ENCODE measurements at regions not wholly inside any gene's neighbourhood (a gene's known extent, or its start where the extent isn't known, plus 50 kb on each side); places are given as distances from the start of the nearest gene placed in this dataset.
A peak's percentile ranks its signal among the peaks of the same experiment; 100 is the strongest.

DNA sequence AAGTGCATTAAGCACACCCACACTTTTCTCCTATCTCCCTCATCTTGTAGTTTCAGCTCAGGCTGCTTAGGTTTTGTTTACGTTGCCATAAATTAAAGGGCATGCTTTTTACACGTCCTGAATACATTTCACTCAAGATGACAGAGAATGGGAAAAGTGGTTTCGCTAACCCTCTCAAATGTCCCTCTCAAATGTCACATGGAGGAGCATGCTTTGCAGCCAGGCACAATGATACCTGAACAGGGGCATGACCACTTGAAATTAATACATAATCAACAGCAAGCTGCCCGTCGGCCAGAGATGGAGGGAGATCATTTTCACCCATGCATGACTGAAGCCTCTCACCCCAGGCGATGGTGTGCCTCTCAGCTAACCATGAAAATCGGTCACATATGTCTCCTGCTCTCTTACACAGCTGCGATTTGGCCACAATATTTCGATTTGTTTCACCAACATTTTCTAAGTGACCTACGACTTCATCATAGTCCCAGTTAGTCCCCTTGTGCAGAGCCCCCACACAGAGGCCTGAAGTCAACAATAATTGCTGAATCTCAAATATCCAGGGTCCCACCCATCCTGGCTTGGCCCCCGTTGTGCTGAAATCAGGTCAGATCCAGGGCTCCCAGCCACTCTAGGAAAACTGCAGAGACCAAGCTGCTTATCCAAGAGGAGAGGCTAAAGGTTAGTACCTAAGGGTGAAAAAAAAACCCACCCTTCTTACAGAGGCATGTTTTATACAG lies 373.9 kb upstream of the NFE2L3 start:
- no peaks in the 10 kb centered on the region for H4K20me1 ChIP-seq
- H3K9me3 ChIP-seq (replicated peaks in 1 of 11): no peaks in the 10 kb centered on the region
- H3K4me1 ChIP-seq: peaks cover 0 to 28% (median 14%) of the 10 kb centered on the region in 10 experiments; a peak in 13 of 20 replicates
- H3K36me3 ChIP-seq: no peaks in the 10 kb centered on the region
- H3K27me3 ChIP-seq: no peaks in the 10 kb centered on the region
- peak overlapping the region in 8 of 11 experiments; percentile 4 to 71 (median 57); a peak in 14 of 22 replicates for H3K4me2 ChIP-seq
- H3K27ac ChIP-seq: no peak overlapping the region
- no peak for TF ChIP-seq Cebpa-rat (IDR thresholded peaks at IDR 0.05)
- no peak overlapping the region for H3K9ac ChIP-seq
- H3K4me3 ChIP-seq: no peak overlapping the region

DNA sequence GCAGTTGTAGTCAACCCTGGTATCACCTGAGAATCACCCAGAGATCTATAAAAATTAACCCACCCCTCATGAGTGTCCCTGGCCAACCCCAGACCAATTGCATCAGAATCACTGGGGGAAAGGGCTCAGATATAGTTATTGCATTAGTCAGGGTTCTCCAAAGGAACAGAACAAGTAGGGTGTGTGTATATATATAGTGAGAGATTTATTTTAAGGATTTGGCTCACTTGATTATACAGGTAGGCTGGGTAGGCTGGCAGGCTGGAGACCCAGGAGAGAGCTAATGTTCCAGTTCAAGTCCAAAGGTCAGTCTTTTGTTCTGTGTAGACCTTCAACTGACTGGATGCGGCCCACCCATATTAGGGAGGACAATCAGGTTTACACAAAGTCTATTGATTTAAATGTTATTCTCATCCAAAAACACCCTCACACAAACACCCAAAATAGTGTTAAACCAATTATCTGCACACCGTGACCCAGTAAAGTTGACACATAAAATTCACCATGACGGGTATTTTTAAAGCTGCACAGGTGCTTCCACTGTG lies 372.9 kb upstream of the NFE2L3 start:
- Histone ChIP-seq H3K27ac (no peak overlapping the region), H3K4me1 (peaks cover 0 to 28% (median 14%) of the 10 kb centered on the region in 10 experiments; a peak in 13 of 20 replicates), H3K27me3 (no peaks in the 10 kb centered on the region), H3K9ac (no peak overlapping the region), H3K9me3 (replicated peaks in 1 of 11) (no peaks in the 10 kb centered on the region), H4K20me1 (no peaks in the 10 kb centered on the region), H3K4me3 (no peak overlapping the region), H3K4me2 (peak overlapping the region in 5 of 11 experiments; percentile 37 to 71 (median 66); a peak in 6 of 22 replicates), H3K36me3 (no peaks in the 10 kb centered on the region)
- no peak for TF ChIP-seq Cebpa-rat (IDR thresholded peaks at IDR 0.05)

DNA sequence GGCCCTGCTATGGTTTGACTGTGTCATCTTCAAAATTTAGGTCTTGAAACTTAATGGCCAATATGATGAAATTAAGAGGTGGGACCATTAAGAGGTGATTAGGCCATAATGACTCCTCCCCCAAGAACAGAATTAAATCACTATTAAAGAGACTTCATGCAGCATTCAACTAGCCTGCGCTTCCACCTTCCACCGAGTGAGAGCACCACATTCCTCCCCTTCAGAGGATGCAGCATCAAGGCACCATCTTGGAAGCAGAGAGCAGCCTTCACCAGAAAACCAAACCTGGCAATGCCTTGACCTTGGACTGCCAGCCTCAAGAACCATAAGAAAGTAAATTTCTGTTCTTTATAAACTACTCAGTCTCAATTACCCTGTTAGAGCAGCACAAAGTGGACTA lies 371.1 kb upstream of the NFE2L3 start:
- no peak for TF ChIP-seq Cebpa-rat (IDR thresholded peaks at IDR 0.05)
- Histone ChIP-seq H3K4me3 (no peak overlapping the region), H3K4me1 (peaks cover 0 to 28% (median 14%) of the 10 kb centered on the region in 10 experiments; a peak in 13 of 20 replicates), H3K9me3 (replicated peaks in 1 of 11) (no peaks in the 10 kb centered on the region), H3K36me3 (no peaks in the 10 kb centered on the region), H4K20me1 (no peaks in the 10 kb centered on the region), H3K9ac (no peak overlapping the region), H3K27me3 (no peaks in the 10 kb centered on the region), H3K27ac (no peak overlapping the region), H3K4me2 (no peak overlapping the region)

DNA sequence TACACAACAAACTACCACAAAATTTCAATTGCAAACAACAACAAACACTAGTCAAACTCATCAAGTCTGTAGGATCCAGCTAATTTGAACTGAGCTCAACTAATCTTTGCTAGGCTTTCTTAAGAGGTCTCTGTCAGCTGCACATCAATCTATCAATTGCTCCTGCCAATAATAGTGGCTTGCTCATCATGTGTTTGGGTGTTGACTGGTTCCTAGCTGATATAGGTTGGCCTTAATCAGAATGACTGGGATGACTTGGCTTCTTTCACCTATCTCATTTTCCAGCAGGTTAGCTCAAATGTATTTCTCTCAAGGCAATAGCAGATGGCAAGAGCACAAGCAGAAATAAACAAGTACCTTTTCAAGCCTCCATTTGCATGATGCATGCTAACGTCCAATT lies 370.3 kb upstream of the NFE2L3 start:
- Histone ChIP-seq H3K4me1 (peaks cover 0 to 28% (median 14%) of the 10 kb centered on the region in 10 experiments; a peak in 13 of 20 replicates), H3K36me3 (no peaks in the 10 kb centered on the region), H4K20me1 (no peaks in the 10 kb centered on the region), H3K27ac (no peak overlapping the region), H3K9ac (no peak overlapping the region), H3K9me3 (replicated peaks in 1 of 11) (no peaks in the 10 kb centered on the region), H3K4me2 (no peak overlapping the region), H3K4me3 (no peak overlapping the region), H3K27me3 (no peaks in the 10 kb centered on the region)
- TF ChIP-seq Cebpa-rat (IDR thresholded peaks at IDR 0.05): no peak

DNA sequence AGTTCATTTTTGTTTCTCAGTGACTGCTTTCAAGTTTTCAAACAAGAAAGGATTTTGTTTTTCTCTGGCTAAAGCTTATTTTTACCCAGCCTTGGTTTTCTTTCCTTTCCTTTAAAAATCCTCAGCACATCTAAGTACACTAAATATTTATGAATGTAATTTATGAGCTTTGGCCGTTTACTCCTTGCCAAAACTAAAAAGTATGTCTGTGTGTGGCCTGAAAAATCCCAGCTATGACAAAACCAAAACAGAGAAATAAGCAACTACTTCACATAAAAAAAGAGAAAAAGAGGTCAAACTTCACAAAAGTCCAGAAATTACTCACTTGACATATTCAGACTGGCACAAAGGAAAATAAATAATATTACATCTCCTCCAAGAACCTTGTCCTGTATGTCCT lies 365.1 kb upstream of the NFE2L3 start:
- Histone ChIP-seq H3K4me1 (no peaks in the 10 kb centered on the region), H3K27me3 (no peaks in the 10 kb centered on the region), H3K4me3 (no peak overlapping the region), H3K9me3 (replicated peaks in 1 of 11) (no peaks in the 10 kb centered on the region), H3K9ac (no peak overlapping the region), H3K27ac (no peak overlapping the region), H3K36me3 (no peaks in the 10 kb centered on the region), H3K4me2 (no peak overlapping the region), H4K20me1 (no peaks in the 10 kb centered on the region)
- no peak for TF ChIP-seq Cebpa-rat (IDR thresholded peaks at IDR 0.05)

DNA sequence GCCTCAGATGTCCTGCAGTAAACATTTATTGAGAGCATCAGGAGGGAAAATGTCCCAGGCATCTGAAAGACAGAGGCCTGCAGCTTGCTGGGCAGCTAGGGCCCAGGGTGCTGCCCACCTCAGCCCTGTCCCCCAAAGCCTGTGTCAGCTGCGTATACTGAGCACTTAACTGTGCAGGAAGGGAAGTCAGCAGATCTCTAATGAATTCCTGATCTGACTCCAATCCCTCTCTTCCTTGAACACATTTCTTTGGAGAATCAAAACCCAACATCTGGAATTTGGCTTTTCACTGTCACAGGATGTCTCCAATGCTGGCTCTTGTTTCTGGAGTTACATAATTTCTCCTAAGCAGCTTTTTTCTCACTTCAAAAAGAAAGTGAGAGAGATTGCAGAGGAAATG lies 364.7 kb upstream of the NFE2L3 start:
- no peak for TF ChIP-seq Cebpa-rat (IDR thresholded peaks at IDR 0.05)
- Histone ChIP-seq H4K20me1 (no peaks in the 10 kb centered on the region), H3K9me3 (replicated peaks in 1 of 11) (no peaks in the 10 kb centered on the region)

DNA sequence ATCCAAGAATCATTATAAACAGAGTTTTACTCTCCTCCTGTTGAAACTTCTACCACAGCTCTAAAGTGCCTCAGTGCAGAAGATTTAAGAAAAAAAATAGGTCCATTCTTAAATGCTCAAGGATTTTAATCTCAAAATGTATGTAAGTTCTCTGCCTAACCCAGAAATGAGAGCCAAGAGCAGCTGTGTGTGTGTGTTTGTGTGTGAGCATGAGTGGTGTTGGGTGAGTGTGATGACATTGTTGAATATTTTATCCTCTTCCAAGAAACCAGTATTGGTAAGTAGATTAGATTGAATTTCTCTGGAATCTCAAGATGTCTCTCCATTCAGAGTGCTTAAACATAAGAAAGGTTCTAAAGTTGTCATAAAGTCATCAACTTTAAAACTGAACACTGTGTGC lies 363.6 kb upstream of the NFE2L3 start:
- Histone ChIP-seq H3K36me3 (no peaks in the 10 kb centered on the region), H3K4me2 (no peak overlapping the region), H3K27me3 (no peaks in the 10 kb centered on the region), H3K4me3 (no peak overlapping the region), H3K9ac (no peak overlapping the region), H4K20me1 (no peaks in the 10 kb centered on the region), H3K27ac (no peak overlapping the region), H3K4me1 (no peaks in the 10 kb centered on the region), H3K9me3 (replicated peaks in 1 of 11) (peaks cover 0 to 5% (median 0%) of the 10 kb centered on the region in 11 experiments; a peak in 1 of 22 replicates)
- TF ChIP-seq Cebpa-rat (IDR thresholded peaks at IDR 0.05): no peak

More for the DNA sequence above, 364.7 kb upstream of the NFE2L3 start:
- H3K27ac ChIP-seq: no peak overlapping the region
- H3K4me3 ChIP-seq: no peak overlapping the region
- H3K9ac ChIP-seq: no peak overlapping the region
- no peaks in the 10 kb centered on the region for H3K36me3 ChIP-seq
- H3K4me2 ChIP-seq: no peak overlapping the region
- no peaks in the 10 kb centered on the region for H3K4me1 ChIP-seq
- H3K27me3 ChIP-seq: no peaks in the 10 kb centered on the region

DNA sequence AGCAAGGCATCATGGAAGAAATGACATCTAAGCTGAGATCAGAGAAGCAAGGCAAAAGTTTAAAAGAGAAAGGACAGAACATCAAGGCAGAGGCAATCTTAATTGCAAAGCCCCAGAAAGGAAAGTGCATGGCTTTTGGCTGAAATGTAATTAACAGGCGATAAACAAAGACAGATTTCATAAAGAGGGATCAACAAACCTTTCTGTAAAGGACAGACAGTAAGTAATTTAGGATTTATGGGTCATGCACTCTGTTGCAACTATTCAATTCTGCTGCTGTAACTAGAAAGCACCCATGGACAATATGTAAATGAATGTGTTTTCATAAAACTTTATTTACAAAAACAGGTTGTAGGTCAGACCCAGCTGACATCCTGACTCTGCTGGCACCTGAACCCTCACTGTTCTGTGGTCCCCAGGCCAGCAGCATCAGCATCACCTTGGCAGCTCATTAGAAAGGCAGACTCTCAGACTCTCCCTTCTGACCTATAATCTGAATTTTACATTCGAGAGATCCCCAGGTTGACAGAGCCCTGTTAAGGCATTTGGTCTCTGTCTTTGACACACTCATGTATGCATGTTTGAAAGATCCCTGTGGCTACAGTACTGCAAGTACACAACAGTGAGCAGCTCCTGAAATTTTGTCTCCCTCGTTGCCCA lies 362.9 kb upstream of the NFE2L3 start:
- TF ChIP-seq Cebpa-rat (IDR thresholded peaks at IDR 0.05): no peak
- H3K4me2 ChIP-seq: no peak overlapping the region
- no peak overlapping the region for H3K9ac ChIP-seq
- no peak overlapping the region for H3K27ac ChIP-seq
- H3K4me3 ChIP-seq: no peak overlapping the region
- peaks cover 0 to 5% (median 0%) of the 10 kb centered on the region in 11 experiments; a peak in 1 of 22 replicates for H3K9me3 ChIP-seq (replicated peaks in 1 of 11)
- no peaks in the 10 kb centered on the region for H4K20me1 ChIP-seq
- H3K36me3 ChIP-seq: no peaks in the 10 kb centered on the region
- no peaks in the 10 kb centered on the region for H3K4me1 ChIP-seq
- H3K27me3 ChIP-seq: no peaks in the 10 kb centered on the region

DNA sequence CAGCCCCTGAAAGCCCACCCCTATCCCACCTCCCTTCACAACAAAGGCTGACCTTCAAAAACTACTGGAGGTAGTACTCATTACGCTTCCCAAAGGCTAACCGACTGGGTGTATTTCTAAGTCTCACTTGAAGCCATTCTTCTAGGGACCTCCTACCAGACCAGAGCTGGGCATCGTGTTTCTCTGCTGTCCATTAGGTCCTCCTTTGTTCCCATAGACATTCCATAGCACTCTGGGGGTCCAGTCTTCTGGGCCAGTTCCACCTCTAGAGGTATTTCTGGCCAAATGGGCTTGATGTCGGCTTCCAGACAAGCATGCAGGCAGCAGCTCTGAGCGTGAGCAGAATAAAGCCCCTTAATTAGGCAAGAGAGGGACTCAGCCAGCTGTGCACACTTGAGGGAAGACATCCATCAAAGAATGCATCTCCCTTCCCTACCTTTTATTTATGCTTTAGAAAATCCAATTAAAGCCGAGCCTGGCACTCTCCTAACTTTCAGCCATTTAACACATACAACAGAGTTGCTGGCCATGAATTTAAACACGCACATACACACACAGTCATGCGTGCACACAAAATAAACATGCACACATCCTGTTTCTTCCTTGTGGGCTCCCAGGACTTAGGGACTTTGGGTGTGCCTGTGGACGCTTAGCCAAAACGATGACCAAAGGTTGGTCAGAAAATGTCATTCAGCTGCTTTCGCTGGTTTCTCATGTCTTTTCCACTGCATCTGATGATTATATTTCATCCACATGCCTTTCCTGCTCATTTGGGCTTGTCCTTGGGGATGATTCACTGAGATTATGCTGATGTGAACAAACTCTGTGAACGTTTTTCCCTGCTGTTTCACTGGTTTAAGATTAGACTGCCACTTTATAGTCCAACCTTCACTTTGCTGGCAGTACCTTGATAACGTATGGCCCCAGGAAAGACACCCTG lies 362.0 kb upstream of the NFE2L3 start:
- Histone ChIP-seq H3K27ac (no peak overlapping the region), H3K4me1 (no peaks in the 10 kb centered on the region), H3K27me3 (no peaks in the 10 kb centered on the region), H3K36me3 (no peaks in the 10 kb centered on the region), H3K9me3 (replicated peaks in 1 of 11) (peaks cover 0 to 5% (median 0%) of the 10 kb centered on the region in 11 experiments; a peak in 1 of 22 replicates), H3K4me3 (no peak overlapping the region), H4K20me1 (no peaks in the 10 kb centered on the region), H3K9ac (no peak overlapping the region), H3K4me2 (no peak overlapping the region)
- TF ChIP-seq Cebpa-rat (IDR thresholded peaks at IDR 0.05): no peak

Data from BLaER1 treated with 17β-estradiol and CSF1 and Interleukin-3, amounts not matched to agents 10 nM and 100 nM (cell line).